ENCODE measurements at regions not wholly inside any gene's neighbourhood (a gene's known extent, or its start where the extent isn't known, plus 50 kb on each side); places are given as distances from the start of the nearest gene placed in this dataset.
"Not testable (repeated sequence)": the region's sequence is repeated elsewhere in the genome, so short reads cannot be mapped to it uniquely, and the experiment has no call there.

GRCh38 chr1:195738966-195739650 is 869.1 kb downstream of the KCNT2 start:
- no peak for DNase-seq

DNA sequence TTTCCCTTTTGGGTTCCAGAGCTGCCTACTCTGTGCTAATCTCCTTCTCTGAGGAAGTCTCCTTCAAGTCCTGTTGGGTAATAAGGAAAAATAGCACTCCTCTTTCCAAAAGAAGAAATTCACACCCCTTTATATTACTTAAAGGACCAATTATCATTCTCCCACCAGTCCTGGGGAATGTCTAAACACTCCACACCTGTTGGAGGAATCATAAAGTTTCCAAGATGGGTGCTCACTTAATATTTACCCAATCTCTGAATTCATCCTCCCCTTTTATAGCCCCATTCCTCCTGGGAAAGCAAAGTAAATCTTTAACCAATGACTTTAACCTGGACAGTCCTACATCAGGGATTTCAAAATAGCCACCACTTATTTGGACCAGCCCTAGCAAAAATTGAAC is 873.1 kb downstream of the KCNT2 start:
- no peak for DNase-seq

DNA sequence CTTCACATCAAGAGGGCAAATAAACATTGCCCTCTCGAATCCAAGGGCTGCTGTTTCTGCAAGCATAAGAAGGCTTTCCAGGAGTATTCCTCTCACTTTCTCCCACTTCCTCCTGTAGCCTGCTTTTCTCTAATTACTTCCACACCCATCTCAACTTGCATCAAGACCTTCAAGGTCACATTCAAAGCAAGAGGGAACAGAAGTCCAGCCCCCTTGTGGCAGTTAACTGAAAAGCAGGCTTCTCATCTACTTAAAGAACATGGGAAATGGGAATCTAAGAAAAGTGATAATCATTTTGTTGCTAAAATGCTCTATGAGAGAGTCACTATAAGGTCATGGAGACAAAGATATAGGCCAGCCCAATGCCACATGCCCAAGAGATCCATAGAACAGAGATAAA is 874.4 kb downstream of the KCNT2 start:
- DNase-seq, result no peak

GRCh38 chr1:195733408-195733807 is 874.8 kb downstream of the KCNT2 start:
- no peak for DNase-seq

- DNase-seq, result no peak
These were observed 876.9 kb downstream of the KCNT2 start for GRCh38 chr1:195731385-195731784.

DNA sequence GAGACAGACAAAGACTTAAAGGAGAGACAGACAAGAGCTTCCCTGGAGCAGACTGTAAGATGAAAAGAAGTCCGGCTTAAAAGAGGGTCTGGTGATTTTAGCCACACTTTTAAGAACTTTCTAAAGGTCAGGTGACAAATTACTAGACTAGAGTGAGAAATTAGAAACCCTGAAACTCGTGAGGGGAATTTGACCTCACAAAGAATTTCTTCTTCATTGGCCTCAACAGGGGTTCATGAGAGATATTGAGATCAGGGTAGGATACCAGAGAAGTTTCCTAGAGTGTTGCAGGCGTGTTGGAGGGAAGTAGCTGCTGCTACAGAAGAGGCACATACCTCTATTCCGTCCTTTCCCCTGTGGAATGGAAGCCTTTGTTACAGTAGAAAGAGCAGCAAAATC is 884.4 kb downstream of the KCNT2 start:
- no peak for DNase-seq

- not testable (repeated sequence) for DNase-seq
These were observed 885.1 kb downstream of the KCNT2 start for GRCh38 chr1:195722852-195723795.

DNA sequence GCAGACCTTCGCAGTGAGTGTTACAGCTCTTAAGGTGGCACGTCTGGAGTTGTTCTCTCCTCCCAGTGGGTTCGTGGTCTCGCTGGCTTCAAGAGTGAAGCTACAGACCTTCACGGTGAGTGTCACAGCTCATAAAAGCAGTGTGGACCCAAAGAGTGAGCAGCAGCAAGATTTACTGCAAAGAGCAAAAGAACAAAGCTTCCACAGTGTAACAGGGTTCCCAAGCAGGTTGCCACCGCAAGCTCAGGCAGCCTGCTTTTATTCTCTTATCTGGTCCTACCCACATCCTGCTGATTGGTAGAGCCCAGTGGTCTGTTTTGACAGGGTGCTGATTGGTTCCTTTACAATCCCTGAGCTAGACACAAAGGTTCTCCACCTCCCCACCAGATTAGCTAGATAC is 886.1 kb downstream of the KCNT2 start:
- DNase-seq, result not testable (repeated sequence)

- no peak for DNase-seq
These were observed 886.8 kb downstream of the KCNT2 start for GRCh38 chr1:195721210-195721971.

DNA sequence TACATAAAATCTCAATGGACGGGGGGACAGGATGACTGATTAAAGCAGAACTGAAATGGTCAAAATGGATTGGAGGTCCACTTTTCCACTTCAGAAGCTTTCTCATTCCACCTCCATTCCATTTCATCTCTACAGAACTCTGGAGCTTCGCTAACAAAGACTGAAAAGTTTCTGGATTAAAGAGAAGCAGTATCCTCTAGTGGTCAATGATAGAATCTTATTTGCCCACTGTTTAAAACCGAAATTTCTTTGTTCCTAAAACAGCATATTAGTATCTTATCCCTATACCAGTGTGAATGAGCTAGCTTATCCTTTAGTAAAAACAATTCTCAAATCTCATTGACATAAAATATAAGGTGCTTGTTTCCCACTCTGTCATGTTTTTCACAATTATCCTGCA is 890.6 kb downstream of the KCNT2 start:
- DNase-seq, result no peak

GRCh38 chr1:195715652-195716051 is 892.6 kb downstream of the KCNT2 start:
- no peak for DNase-seq

GRCh38 chr1:195714248-195714647 is 894.0 kb downstream of the KCNT2 start:
- DNase-seq, result no peak

DNA sequence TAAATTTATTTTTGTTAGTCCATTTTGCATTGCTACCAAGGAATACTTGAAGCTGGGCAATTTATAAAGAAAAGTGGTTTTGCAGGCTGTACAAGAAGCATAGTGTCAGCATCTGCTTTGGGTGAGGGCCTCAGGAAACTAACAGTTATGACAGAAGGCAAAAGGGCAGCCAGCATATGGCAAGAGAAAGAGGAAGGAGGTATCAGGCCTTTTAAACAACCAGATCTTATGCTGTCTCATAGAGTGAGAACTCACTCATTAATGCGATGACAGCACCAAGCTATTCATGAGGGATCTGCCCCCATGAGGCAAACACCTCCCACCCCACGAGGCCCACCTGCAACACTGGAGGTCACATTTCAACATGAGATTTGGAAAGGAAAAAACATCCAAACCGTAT is 898.4 kb downstream of the KCNT2 start:
- no peak for DNase-seq

DNA sequence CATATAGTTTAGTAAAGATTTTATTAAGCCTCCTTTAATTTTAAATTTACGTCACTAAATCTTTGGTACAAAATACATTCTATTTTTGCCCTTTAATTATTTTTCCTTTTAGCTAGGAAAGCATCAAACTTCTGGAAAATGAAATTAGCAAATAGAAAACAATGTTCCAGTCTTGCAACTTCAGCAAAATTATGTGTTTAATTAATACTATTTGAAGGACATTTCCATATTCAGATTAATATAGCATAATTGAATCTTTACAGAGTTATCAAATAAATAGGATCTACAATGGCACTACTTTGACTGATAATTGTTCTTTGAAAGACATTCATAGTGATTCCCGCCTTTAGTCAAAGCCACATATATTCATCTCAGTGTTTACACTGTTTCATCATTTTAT is 904.2 kb downstream of the KCNT2 start:
- no peak for DNase-seq

DNA sequence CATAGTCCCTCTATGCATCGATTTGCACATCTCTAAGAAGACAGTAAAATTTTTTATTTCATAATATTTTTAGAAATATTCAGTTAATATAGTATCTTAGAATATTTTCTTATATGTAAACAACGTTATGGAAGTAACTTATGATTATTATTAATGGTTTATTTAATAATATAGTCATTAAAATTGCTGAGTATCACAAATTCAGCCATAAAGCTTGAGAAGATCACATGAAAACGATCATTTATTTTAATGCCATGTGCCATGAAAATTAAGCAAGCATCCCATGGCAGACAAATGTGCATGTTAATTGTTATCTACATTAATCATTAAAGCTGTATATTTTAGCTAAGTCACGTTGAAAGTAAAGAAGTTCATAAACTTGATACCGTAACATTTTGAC is 907.1 kb downstream of the KCNT2 start:
- no peak for DNase-seq

DNA sequence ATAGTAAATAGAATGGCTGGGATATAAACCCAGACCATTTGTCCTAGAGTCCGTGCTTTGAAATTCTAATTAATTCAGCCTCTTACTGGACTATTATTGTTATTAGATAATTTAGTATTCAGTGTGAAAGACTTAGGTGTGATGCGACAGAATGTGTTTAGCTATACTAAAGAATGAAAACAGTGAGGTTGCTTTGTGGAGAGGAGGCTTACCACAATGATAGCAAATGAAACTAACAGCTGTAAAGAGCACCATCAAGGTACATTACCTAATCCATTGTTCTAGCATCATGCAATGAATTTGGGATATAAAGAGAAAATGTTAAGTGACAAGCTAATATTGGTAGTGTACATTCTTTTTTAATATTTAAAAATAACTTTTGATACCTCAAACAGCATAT is 911.1 kb downstream of the KCNT2 start:
- DNase-seq, result no peak

DNA sequence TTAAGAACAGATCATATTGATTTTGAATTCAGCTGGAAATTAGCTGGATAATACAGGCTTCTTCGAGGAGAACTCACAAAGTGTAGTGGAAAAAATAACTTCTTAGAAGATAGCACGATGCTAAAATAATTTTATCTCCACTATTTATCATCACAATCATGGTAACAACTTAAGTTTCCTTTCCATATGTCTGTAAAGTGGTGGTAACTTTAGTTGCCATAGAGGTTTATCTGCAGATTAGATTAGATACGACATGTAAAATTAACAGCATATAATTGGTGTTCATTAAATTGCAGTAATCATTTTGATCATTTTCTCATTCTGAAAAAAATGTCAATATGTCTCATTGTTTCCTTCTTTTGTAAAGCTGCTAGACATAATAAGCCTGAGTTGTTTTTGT is 921.5 kb downstream of the KCNT2 start:
- no peak for DNase-seq

DNA sequence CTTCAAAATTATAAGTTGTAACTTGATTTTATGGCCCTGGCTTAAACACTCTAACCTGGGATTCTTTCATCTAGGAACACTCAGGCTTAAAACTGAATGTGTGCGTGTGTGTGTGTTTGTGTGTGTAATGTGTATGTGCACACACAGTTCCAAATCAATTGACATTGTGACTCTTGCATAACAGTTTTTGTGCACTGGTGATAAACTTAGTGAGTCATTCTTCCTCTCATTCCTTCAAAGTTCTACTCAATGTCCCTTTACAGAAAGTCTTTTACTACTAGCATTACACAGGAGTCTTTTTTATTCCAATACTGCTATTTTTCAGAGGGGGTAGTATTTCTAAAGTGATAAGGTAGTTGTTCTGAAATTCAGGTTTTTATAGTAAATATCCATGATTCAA is 943.6 kb downstream of the KCNT2 start:
- no peak for DNase-seq

GRCh38 chr1:195663549-195664280 is 944.5 kb downstream of the KCNT2 start:
- DNase-seq, result no peak

GRCh38 chr1:195656780-195657179 is 951.5 kb downstream of the KCNT2 start:
- DNase-seq, result no peak

DNA sequence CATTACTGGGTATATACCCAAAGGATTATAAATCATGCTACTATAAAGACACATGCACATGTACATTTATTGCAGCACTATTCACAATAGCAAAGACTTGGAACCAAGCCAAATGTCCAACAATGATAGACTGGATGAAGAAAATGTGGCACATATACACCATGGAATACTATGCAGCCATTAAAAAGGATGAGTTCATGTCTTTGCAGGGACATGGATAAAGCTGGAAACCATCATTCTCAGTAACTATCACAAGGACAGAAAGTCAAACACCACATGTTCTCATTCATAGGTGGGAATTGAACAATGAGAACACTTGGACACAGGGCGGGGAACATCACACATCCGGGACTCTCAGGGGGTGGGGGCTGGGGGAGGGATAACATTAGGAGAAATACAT is 959.4 kb downstream of the KCNT2 start:
- not testable (repeated sequence) for DNase-seq

DNA sequence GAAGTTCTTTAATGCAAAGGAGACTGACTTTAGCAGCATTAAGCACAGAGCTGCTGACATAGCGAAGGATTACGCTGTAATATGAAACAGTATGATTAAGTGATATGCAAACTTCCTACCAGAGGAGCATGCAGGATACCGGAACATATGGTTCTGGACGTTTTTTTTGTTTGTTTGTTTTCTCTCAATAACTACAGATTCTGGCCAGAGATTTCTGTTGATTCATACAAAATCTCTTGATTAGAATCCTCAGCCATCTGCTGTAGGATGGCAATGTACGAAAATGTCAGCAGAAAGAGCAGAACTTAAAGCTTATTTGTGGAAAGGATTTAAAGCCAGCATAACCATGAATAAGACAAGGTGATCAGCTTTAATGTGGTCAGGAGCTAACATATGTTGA is 970.7 kb downstream of the KCNT2 start:
- no peak for DNase-seq

- DNase-seq, result no peak
These were observed 990.0 kb downstream of the KCNT2 start for GRCh38 chr1:195618287-195618686.

Data from NCI-H1417 treated with DMSO at 0.1 percent for 48 hours (cell line).